K562 (cell line): ENCODE measurements at regions not wholly inside any gene's neighbourhood (a gene's known extent, or its start where the extent isn't known, plus 50 kb on each side); places are given as distances from the start of the nearest gene placed in this dataset.

Source experiments
- ATAC-seq: fragments of 200-7000 bp; cut with Tn5 transposase; 3 replicates; pipeline ENCODE4 v1.9.1; 2020; ENCODE audit warnings: moderate library complexity
- BruUV-seq: library from RNA; stranded (reverse); fragments of 400-500 nt; replicated peaks from 2 replicates; lab custom pipeline; 2021; lab: Mats Ljungman, UMichigan
- CTCF ChIA-PET: fragments of 300-600 bp; formaldehyde crosslinking; extraction: SDS; loops from one replicate; lab custom pipeline; 2021; ENCODE audit warnings: low intra/inter-chr PET ratio; lab: Yijun Ruan, JAX
- POLR2A ChIA-PET: fragments of 300-600, 350-650 bp; sonication (Branson Sonifier 250); formaldehyde crosslinking; extraction: SDS; loops from one replicate; lab custom pipeline; 2021; ENCODE audit warnings: antibody characterized with exemption, inconsistent platforms; lab: Yijun Ruan, JAX
- DNase-seq, 4 experiments: peaks; one replicate each; pipeline versions ENCODE4 v3.0.0 to v3.0.0-alpha.2; 2011 to 2018; ENCODE audit warnings: low spot score in 3 of 4, mixed read lengths in 3 of 4; ENCODE audit errors: extremely low read depth in 1 of 4
- FAIRE-seq: peaks from 2 replicates; lab custom pipeline; 2011; peaks lifted over from hg19 to GRCh38; lab: Jason Lieb, UNC
- H2AFZ ChIP-seq: 2 replicates; pipeline ENCODE4 v1.6.0; 2011; ENCODE audit warnings: low read depth, low read length, control low read depth, inconsistent platforms
- H3K27ac ChIP-seq: fragments of 200-600 bp; 3 replicates; pipeline ENCODE4 v1.8.0; 2011; ENCODE audit warnings: low read depth, mild to moderate bottlenecking, control low read depth, inconsistent platforms, low read length, moderate library complexity, mixed read lengths; ENCODE audit errors: extremely low read depth
- H3K27me3 ChIP-seq, 2 experiments: fragments of 300-600 bp in 1 of 2; 2 replicates in 1 of 2; 3 replicates in 1 of 2; pipeline versions ENCODE4 v1.6.0 to v1.8.0; 2011; ENCODE audit warnings: inconsistent platforms in 2 of 2, low read length in 2 of 2, mild to moderate bottlenecking in 1 of 2, mixed read lengths in 1 of 2, moderate library complexity in 1 of 2; ENCODE audit not compliant: control insufficient read depth in 2 of 2, insufficient read depth in 2 of 2
- H3K36me3 ChIP-seq: fragments of 300-600 bp; 3 replicates; pipeline ENCODE4 v1.8.0; 2011; ENCODE audit warnings: mild to moderate bottlenecking, low read length, inconsistent platforms; ENCODE audit not compliant: control insufficient read depth, insufficient read depth
- H3K4me1 ChIP-seq, 2 experiments: fragments of 200-600 bp in 1 of 2; replicated peaks in 1 of 2; 2 replicates in 1 of 2; 3 replicates in 1 of 2; pipeline versions ENCODE4 v1.5.1 to v1.8.0; 2011; ENCODE audit warnings: inconsistent platforms in 2 of 2, low read length in 2 of 2, mild to moderate bottlenecking in 1 of 2, mixed read lengths in 1 of 2, moderate library complexity in 1 of 2; ENCODE audit not compliant: control insufficient read depth in 2 of 2, insufficient read depth in 2 of 2
- H3K4me2 ChIP-seq: 2 replicates; pipeline ENCODE4 v1.6.1; 2011; ENCODE audit warnings: low read length, control low read depth, inconsistent platforms, mixed read lengths; ENCODE audit not compliant: insufficient read depth
- H3K4me3 ChIP-seq: fragments of 200-600 bp; sonication (generic), shearing (Covaris generic); 2 replicates; pipeline ENCODE4 v1.5.1; 2016; ENCODE audit warnings: control low read depth, inconsistent platforms
- H3K79me2 ChIP-seq: fragments of 200-600 bp; 3 replicates; pipeline ENCODE4 v1.8.0; 2011; ENCODE audit warnings: low read length, inconsistent platforms; ENCODE audit not compliant: control insufficient read depth, insufficient read depth
- H3K9ac ChIP-seq, 2 experiments: 2 replicates each; pipeline versions ENCODE4 v1.6.0 to v1.6.1; 2011; ENCODE audit warnings: low read depth in 2 of 2, low read length in 2 of 2, control low read depth in 1 of 2, inconsistent platforms in 1 of 2, mild to moderate bottlenecking in 1 of 2, mixed read lengths in 1 of 2; ENCODE audit not compliant: insufficient read depth in 1 of 2
- H3K9me1 ChIP-seq: one replicate; pipeline ENCODE4 v1.6.0; 2011; ENCODE audit warnings: inconsistent platforms, mild to moderate bottlenecking, low read length, moderate library complexity; ENCODE audit not compliant: control insufficient read depth, insufficient read depth
- H3K9me3 ChIP-seq: replicated peaks from 2 replicates; pipeline ENCODE4 v1.5.1; 2011; ENCODE audit warnings: low read depth, low read length, inconsistent platforms; ENCODE audit not compliant: control insufficient read depth, insufficient read depth
- H4K20me1 ChIP-seq: replicated peaks from 2 replicates; pipeline ENCODE4 v1.6.1; 2011; ENCODE audit warnings: low read length, inconsistent platforms, mixed read lengths; ENCODE audit not compliant: control insufficient read depth, insufficient read depth
- BCLAF1 ChIP-seq, 2 experiments: fragments of 450-650 bp in 1 of 2; IDR thresholded peaks; 2 replicates each; pipeline ENCODE4 v1.6.1; 2011 to 2017; ENCODE audit warnings: low read depth in 2 of 2, antibody characterized with exemption in 1 of 2, borderline replicate concordance in 1 of 2, low read length in 1 of 2, mild to moderate bottlenecking in 1 of 2, mixed read lengths in 1 of 2; ENCODE audit not compliant: control insufficient read depth in 1 of 2
- ETV1 ChIP-seq: fragments of 450-650 bp; conservative IDR thresholded peaks from 2 replicates; pipeline ENCODE4 v1.6.1; 2016; ENCODE audit warnings: missing genetic modification characterization, control low read depth, low read depth, missing compliant biosample characterization
- KLF16 ChIP-seq: IDR thresholded peaks from 2 replicates; pipeline ENCODE4 v1.6.1; 2016; ENCODE audit warnings: antibody characterized with exemption
- WGBS: fragments of 100-300 bp; shearing (Covaris generic); methylation state at CpG from one replicate; pipeline ENCODE4 v1.1.6; 2016; ENCODE audit warnings: low coverage, mixed read lengths; ENCODE audit not compliant: insufficient coverage; ENCODE audit errors: missing lambda C conversion rate; 5-methylcytosine and 5-hydroxymethylcytosine counted together
- in situ Hi-C: fragments of 300-500 bp; cut with MboI; formaldehyde crosslinking; loops from 4 replicates; pipeline ENCODE4 v1.15.0; 2018; ENCODE audit warnings: inconsistent platforms, mixed read lengths
- intact Hi-C: fragments of 100-400 bp; cut with micrococcal nuclease; formaldehyde crosslinking; loops from 2 replicates; pipeline ENCODE4 v1.14.2; 2022

GRCh38 chr13:34038541-34039068 lies 220.7 kb downstream of the RFC3 start:
- no peak for DNase-seq
- no peak overlapping the region for H3K4me3 ChIP-seq
- no peaks in the 10 kb centered on the region for H3K4me1 ChIP-seq
- intact Hi-C loops = no loop called here
- H3K27ac ChIP-seq = no peak overlapping the region
- H3K79me2 ChIP-seq = no peaks in the 10 kb centered on the region
- no peaks in the 10 kb centered on the region for H3K9me1 ChIP-seq
- no peak overlapping the region for H2AFZ ChIP-seq
- no peaks in the 10 kb centered on the region for H3K27me3 ChIP-seq
- WGBS = 3% methylated on average over 5 of the region's 5 CpGs
- CTCF ChIA-PET = no interaction called here
- no peak overlapping the region for H3K9ac ChIP-seq
- H3K36me3 ChIP-seq = no peaks in the 10 kb centered on the region
- no peaks in the 10 kb centered on the region for H4K20me1 ChIP-seq
- ATAC-seq = no peak
- TF ChIP-seq ETV1 (no peak), KLF16 (no peak), BCLAF1 (IDR thresholded peaks at IDR 0.05; ENCODE audit: borderline replicate concordance in 1 of 2, control insufficient read depth in 1 of 2, low read depth in 2 of 2, low read length in 1 of 2) (no peak)
- BruUV-seq = no TSS peak
- no peak overlapping the region for H3K4me2 ChIP-seq
- H3K9me3 ChIP-seq = no peaks in the 10 kb centered on the region
- POLR2A ChIA-PET = no interaction called here
- FAIRE-seq = no peak
- in situ Hi-C loops = no loop called here
